Fibroblast of lung (primary cell): ENCODE measurements at regions not wholly inside any gene's neighbourhood (a gene's known extent, or its start where the extent isn't known, plus 50 kb on each side); places are given as distances from the start of the nearest gene placed in this dataset.

Experiments used
- EZH2 ChIP-seq: IDR thresholded peaks from 2 replicates; pipeline ENCODE4 v1.5.1; 2012; ENCODE audit warnings: low read length, control low read depth, mild to moderate bottlenecking; ENCODE audit errors: missing control alignments
- TF ChIP-seq, protein P1 (sequence below), 2 donors: IDR thresholded peaks in 1 of 2; conservative IDR thresholded peaks in 1 of 2; 1 replicate in 1 of 2; 2 replicates in 1 of 2; pipeline ENCODE4 v1.5.1; 2011 to 2012; ENCODE audit warnings: low read length in 2 of 2, control low read depth in 1 of 2, inconsistent platforms in 1 of 2, low read depth in 1 of 2, mild to moderate bottlenecking in 1 of 2

DNA sequence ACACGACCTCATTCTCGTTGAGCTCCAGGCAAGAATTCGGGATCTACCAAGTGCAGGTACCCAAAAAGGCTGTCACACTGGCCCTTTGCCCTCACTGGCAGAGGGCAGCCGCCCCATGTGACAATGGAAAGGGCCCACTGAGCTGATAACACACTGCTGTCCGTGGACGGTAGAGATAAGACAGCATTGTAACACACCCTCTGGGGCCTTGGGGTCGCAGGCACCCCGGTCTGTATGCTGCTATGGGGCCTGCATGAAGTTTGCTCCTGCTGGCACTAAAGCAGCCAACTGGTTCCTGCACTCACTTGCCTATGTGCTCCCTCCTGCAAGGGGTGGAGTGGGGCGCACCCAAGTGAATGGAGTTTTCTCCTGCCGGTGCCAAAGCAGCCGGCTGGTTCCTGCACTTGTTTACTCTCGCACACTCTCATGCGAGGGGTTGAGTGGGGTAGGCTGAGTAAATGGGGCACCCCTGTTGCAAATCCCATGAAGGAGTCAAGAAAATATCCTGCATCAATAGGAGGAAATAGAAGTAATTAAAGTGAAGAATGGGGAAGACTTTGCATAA lies 477.9 kb downstream of the ATP23 start:
- TF ChIP-seq, protein P1, sequence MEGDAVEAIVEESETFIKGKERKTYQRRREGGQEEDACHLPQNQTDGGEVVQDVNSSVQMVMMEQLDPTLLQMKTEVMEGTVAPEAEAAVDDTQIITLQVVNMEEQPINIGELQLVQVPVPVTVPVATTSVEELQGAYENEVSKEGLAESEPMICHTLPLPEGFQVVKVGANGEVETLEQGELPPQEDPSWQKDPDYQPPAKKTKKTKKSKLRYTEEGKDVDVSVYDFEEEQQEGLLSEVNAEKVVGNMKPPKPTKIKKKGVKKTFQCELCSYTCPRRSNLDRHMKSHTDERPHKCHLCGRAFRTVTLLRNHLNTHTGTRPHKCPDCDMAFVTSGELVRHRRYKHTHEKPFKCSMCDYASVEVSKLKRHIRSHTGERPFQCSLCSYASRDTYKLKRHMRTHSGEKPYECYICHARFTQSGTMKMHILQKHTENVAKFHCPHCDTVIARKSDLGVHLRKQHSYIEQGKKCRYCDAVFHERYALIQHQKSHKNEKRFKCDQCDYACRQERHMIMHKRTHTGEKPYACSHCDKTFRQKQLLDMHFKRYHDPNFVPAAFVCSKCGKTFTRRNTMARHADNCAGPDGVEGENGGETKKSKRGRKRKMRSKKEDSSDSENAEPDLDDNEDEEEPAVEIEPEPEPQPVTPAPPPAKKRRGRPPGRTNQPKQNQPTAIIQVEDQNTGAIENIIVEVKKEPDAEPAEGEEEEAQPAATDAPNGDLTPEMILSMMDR (conservative IDR thresholded peaks at IDR 0.05 in 1 of 2, IDR thresholded peaks at IDR 0.05 in 1 of 2; ENCODE audit: low read depth in 1 of 2, low read length in 2 of 2): no peak
- no peak for TF ChIP-seq EZH2
